ENCODE measurements at regions not wholly inside any gene's neighbourhood (a gene's known extent, or its start where the extent isn't known, plus 50 kb on each side); places are given as distances from the start of the nearest gene placed in this dataset.

- no peak for TF ChIP-seq CTCF (IDR thresholded peaks at IDR 0.05)
- Histone ChIP-seq H3K27ac (no peak overlapping the region), H3K9me3 (no peaks in the 10 kb centered on the region), H3K36me3 (no peaks in the 10 kb centered on the region), H3K4me1 (no peaks in the 10 kb centered on the region), H3K27me3 (ENCODE audit: low read depth) (no peaks in the 10 kb centered on the region), H3K4me3 (no peak overlapping the region)
- DNase-seq: no peak
- no peak for ATAC-seq
- intact Hi-C loops (cut with DNase I): no loop called here
These were observed 95.8 kb upstream of the CACNA2D3 start for GRCh38 chr3:54026543-54026942.

GRCh38 chr3:54021071-54021470, 101.3 kb upstream of the CACNA2D3 start:
- no peak for DNase-seq
- H3K4me1 ChIP-seq: no peaks in the 10 kb centered on the region
- no peak overlapping the region for H3K27ac ChIP-seq

GRCh38 chr3:54020436-54020835, 101.9 kb upstream of the CACNA2D3 start:
- Histone ChIP-seq H3K4me3 (no peak overlapping the region), H3K27me3 (ENCODE audit: low read depth) (no peaks in the 10 kb centered on the region), H3K4me1 (no peaks in the 10 kb centered on the region), H3K9me3 (peaks cover 8% of the 10 kb centered on the region), H3K36me3 (no peaks in the 10 kb centered on the region), H3K27ac (no peak overlapping the region)
- ATAC-seq (no peak), DNase-seq (no peak)
- intact Hi-C loops (cut with DNase I): no loop called here
- TF ChIP-seq CTCF (IDR thresholded peaks at IDR 0.05): no peak

More at GRCh38 chr3:54021071-54021470, 101.3 kb upstream of the CACNA2D3 start:
- no peak for ATAC-seq
- no peak for TF ChIP-seq CTCF (IDR thresholded peaks at IDR 0.05)
- Histone ChIP-seq H3K36me3 (no peaks in the 10 kb centered on the region), H3K4me3 (no peak overlapping the region), H3K9me3 (peaks cover 8% of the 10 kb centered on the region), H3K27me3 (ENCODE audit: low read depth) (no peaks in the 10 kb centered on the region)
- intact Hi-C loops (cut with DNase I): no loop called here

DNA sequence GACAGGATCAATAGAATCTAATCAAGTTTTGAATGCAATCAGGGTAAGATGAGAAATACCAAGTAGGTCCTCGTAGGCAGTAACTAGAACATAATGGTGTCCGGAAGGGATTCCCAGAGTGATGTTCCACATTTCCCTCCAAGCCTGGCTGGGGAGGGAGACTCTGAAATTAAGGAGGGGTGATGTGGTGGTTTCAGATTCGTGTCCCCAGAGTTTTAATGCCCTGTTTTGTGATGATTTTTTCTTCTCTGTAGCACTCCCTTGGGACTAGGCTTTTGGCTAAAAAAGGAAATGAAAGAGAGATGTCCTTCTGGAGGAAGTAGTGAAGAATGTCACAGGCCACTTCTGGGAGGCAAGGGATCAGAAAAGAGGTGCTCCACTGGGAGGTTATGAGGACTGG, 108.3 kb upstream of the CACNA2D3 start:
- no peak overlapping the region for H3K27ac ChIP-seq
- no peak for DNase-seq

DNA sequence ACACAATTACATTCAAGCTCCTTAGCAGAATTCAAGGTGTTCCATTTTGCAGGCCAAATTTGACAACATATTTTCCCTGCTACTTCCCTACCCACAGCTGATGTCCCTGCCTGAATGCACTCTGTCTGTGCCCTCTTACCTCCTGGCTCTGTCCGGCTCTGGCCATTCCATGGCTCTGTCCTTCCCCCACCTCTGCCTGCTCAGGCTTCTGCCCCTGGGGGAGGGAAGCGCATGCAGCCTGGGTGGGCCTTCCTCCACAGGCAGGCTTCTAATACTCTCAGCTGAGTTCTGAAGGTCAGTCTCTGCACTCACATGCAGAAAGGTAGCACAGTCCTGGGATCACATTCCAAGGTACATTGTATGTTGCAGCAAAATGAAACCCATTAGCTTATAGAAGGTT, 113.6 kb upstream of the CACNA2D3 start:
- H3K4me1 ChIP-seq: no peaks in the 10 kb centered on the region
- ATAC-seq (no peak), DNase-seq (no peak)
- H3K9me3 ChIP-seq: no peaks in the 10 kb centered on the region
- H3K27ac ChIP-seq: no peak overlapping the region
- H3K27me3 ChIP-seq (ENCODE audit: low read depth): no peaks in the 10 kb centered on the region
- H3K4me3 ChIP-seq: no peak overlapping the region
- no peaks in the 10 kb centered on the region for H3K36me3 ChIP-seq
- intact Hi-C loops (cut with DNase I): no loop called here
- no peak for TF ChIP-seq CTCF (IDR thresholded peaks at IDR 0.05)

More for the DNA sequence above, 108.3 kb upstream of the CACNA2D3 start:
- intact Hi-C loops (cut with DNase I): no loop called here
- Histone ChIP-seq H3K4me3 (no peak overlapping the region), H3K36me3 (no peaks in the 10 kb centered on the region), H3K9me3 (peaks cover 7% of the 10 kb centered on the region), H3K27me3 (ENCODE audit: low read depth) (no peaks in the 10 kb centered on the region), H3K4me1 (no peaks in the 10 kb centered on the region)
- TF ChIP-seq CTCF (IDR thresholded peaks at IDR 0.05): no peak
- ATAC-seq: no peak

DNA sequence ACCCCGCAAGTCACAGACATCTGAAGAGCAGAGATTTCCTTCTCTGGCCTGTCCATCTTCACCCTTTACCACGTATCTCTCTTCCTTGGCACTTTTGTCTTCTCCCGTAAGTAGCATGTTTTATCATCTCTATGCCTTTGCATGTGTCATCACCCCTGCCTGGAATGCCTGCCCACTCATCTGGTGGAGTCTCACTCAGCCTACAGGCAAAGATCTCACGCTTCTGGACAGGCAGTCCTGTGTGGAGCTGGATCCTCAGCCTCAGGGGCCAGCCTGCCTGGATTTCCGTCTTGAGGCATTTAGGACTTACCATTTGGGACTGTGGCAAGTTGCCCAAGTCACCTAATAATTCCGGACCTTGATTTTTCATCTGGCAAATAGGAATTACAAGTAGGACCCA, 114.3 kb upstream of the CACNA2D3 start:
- no peaks in the 10 kb centered on the region for H3K4me1 ChIP-seq
- TF ChIP-seq CTCF (IDR thresholded peaks at IDR 0.05): no peak
- no peak for DNase-seq
- intact Hi-C loops (cut with DNase I): no loop called here
- no peaks in the 10 kb centered on the region for H3K9me3 ChIP-seq
- no peaks in the 10 kb centered on the region for H3K36me3 ChIP-seq
- ATAC-seq: no peak
- no peaks in the 10 kb centered on the region for H3K27me3 ChIP-seq (ENCODE audit: low read depth)
- no peak overlapping the region for H3K27ac ChIP-seq
- H3K4me3 ChIP-seq: no peak overlapping the region

Data from lower lobe of right lung (tissue), 2 donors.